Colonic mucosa (tissue), 4 donors: ENCODE measurements at regions not wholly inside any gene's neighbourhood (a gene's known extent, or its start where the extent isn't known, plus 50 kb on each side); places are given as distances from the start of the nearest gene placed in this dataset.

ENCODE experiments used
- DNase-seq: peaks from one replicate; pipeline ENCODE4 v3.0.0-alpha.2; 2020
- H3K27ac ChIP-seq: fragments of 200-600 bp; one replicate; pipeline ENCODE4 v1.8.0; 2021
- H3K27me3 ChIP-seq: fragments of 200-600 bp; one replicate; pipeline ENCODE4 v1.8.0; 2021
- H3K36me3 ChIP-seq: fragments of 200-600 bp; one replicate; pipeline ENCODE4 v1.8.0; 2021
- H3K4me1 ChIP-seq: fragments of 200-600 bp; one replicate; pipeline ENCODE4 v1.8.0; 2021; ENCODE audit warnings: mild to moderate bottlenecking
- H3K4me3 ChIP-seq: fragments of 200-600 bp; one replicate; pipeline ENCODE4 v1.8.0; 2021
- H3K9ac ChIP-seq, 2 donors: one replicate each; pipeline ENCODE4 v1.7.0; 2013; ENCODE audit warnings: control low read depth in 2 of 2, low read depth in 2 of 2, low read length in 2 of 2
- H3K9me3 ChIP-seq: fragments of 200-600 bp; one replicate; pipeline ENCODE4 v1.8.0; 2021
- intact Hi-C: fragments of 100-400 bp; cut with DNase I; formaldehyde crosslinking; loops from one replicate; pipeline ENCODE4 v1.14.1; 2022
- TF ChIP-seq, protein P1 (sequence below): fragments of 200-600 bp; IDR thresholded peaks from one replicate; pipeline ENCODE4 v1.8.0; 2022; ENCODE audit warnings: antibody characterized with exemption, mild to moderate bottlenecking
- donor health status: healthy.
- donor health status: DM: no; HTN: no; CAD: no.
- donor health status: DM: no; HTN: no; CAD: no.

GRCh38 chr15:31151301-31152233 is 50.0 kb upstream of the TRPM1 start:
- TF ChIP-seq, protein P1, sequence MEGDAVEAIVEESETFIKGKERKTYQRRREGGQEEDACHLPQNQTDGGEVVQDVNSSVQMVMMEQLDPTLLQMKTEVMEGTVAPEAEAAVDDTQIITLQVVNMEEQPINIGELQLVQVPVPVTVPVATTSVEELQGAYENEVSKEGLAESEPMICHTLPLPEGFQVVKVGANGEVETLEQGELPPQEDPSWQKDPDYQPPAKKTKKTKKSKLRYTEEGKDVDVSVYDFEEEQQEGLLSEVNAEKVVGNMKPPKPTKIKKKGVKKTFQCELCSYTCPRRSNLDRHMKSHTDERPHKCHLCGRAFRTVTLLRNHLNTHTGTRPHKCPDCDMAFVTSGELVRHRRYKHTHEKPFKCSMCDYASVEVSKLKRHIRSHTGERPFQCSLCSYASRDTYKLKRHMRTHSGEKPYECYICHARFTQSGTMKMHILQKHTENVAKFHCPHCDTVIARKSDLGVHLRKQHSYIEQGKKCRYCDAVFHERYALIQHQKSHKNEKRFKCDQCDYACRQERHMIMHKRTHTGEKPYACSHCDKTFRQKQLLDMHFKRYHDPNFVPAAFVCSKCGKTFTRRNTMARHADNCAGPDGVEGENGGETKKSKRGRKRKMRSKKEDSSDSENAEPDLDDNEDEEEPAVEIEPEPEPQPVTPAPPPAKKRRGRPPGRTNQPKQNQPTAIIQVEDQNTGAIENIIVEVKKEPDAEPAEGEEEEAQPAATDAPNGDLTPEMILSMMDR: no peak
- Histone ChIP-seq H3K4me3 (no peak overlapping the region), H3K9me3 (no peaks in the 10 kb centered on the region), H3K27ac (no peak overlapping the region), H3K27me3 (no peaks in the 10 kb centered on the region), H3K4me1 (no peaks in the 10 kb centered on the region), H3K36me3 (no peaks in the 10 kb centered on the region), H3K9ac (no peak overlapping the region)
- no peak for DNase-seq
- intact Hi-C loops: no loop called here

DNA sequence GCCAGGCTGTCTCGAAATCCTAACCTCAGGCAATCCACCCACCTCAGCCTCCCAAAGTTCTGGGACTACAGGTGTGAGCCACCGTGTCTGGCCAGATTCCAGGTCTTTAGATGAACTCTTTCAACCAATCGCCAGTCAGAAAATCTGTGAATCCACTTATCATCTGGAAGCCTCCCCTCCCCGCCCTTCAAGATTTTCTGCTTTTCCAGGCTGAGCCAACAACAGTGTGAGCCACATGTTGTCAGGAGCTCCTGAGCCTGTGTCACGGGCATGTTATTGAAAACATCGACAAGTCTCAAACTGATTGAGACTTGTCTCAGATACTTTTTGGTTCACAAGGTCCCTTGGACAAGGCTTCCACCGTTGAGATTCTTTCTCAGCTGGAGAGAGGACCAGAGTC is 52.0 kb upstream of the TRPM1 start:
- intact Hi-C loops: no loop called here
- no peak overlapping the region for H3K9ac ChIP-seq
- no peaks in the 10 kb centered on the region for H3K4me1 ChIP-seq
- DNase-seq: no peak
- no peaks in the 10 kb centered on the region for H3K36me3 ChIP-seq
- H3K9me3 ChIP-seq: no peaks in the 10 kb centered on the region
- H3K4me3 ChIP-seq: no peak overlapping the region
- no peaks in the 10 kb centered on the region for H3K27me3 ChIP-seq
- no peak overlapping the region for H3K27ac ChIP-seq
- TF ChIP-seq, protein P1: no peak

DNA sequence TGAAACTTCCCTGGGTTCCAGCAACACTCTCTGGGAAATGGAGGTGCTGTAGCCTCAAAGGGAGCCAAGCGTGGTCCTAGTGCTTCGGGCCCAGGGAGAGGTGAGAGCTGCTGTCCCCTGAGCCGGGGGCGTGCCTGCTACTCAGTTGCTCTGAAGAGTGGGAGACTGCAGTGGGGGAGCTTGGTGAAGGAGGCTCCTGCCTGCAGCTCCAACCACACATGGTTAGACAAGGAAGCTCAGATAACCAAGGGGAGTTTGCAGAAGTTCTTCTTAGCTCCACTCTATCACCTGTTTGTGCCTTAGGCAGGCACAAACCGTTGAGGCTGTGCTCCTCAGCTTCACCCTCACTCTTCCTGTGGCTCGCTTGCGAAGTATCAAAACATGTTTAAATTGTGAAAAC is 53.6 kb upstream of the TRPM1 start:
- TF ChIP-seq, protein P1: no peak
- DNase-seq: no peak
- Histone ChIP-seq H3K4me3 (no peak overlapping the region), H3K9me3 (no peaks in the 10 kb centered on the region), H3K36me3 (no peaks in the 10 kb centered on the region), H3K4me1 (no peaks in the 10 kb centered on the region), H3K27me3 (no peaks in the 10 kb centered on the region), H3K27ac (no peak overlapping the region), H3K9ac (no peak overlapping the region)
- intact Hi-C loops: no loop called here

GRCh38 chr15:31156226-31156625 is 54.7 kb upstream of the TRPM1 start:
- no peak for DNase-seq
- Histone ChIP-seq H3K9ac (no peak overlapping the region), H3K36me3 (no peaks in the 10 kb centered on the region), H3K9me3 (no peaks in the 10 kb centered on the region), H3K4me3 (no peak overlapping the region), H3K27ac (no peak overlapping the region), H3K4me1 (no peaks in the 10 kb centered on the region), H3K27me3 (no peaks in the 10 kb centered on the region)
- TF ChIP-seq, protein P1: no peak
- intact Hi-C loops: no loop called here

GRCh38 chr15:31156808-31157207 is 55.3 kb upstream of the TRPM1 start:
- no peak overlapping the region for H3K9ac ChIP-seq
- H3K36me3 ChIP-seq: no peaks in the 10 kb centered on the region
- DNase-seq: no peak
- H3K4me3 ChIP-seq: no peak overlapping the region
- H3K27me3 ChIP-seq: no peaks in the 10 kb centered on the region
- intact Hi-C loops: no loop called here
- no peak overlapping the region for H3K27ac ChIP-seq
- TF ChIP-seq, protein P1: no peak
- H3K9me3 ChIP-seq: no peaks in the 10 kb centered on the region
- no peaks in the 10 kb centered on the region for H3K4me1 ChIP-seq
